NCI-H2107 treated with DMSO at 0.1 percent for 48 hours (cell line): ENCODE measurements at regions not wholly inside any gene's neighbourhood (a gene's known extent, or its start where the extent isn't known, plus 50 kb on each side); places are given as distances from the start of the nearest gene placed in this dataset.
A peak's percentile ranks its signal among the peaks of the same experiment; 100 is the strongest.
"Not testable (repeated sequence)": the region's sequence is repeated elsewhere in the genome, so short reads cannot be mapped to it uniquely, and the experiment has no call there.

Source experiments
- DNase-seq: peaks from one replicate; lab custom pipeline; 2025; ENCODE audit not compliant: unreplicated experiment; lab: John Stamatoyannopoulos, UW

DNA sequence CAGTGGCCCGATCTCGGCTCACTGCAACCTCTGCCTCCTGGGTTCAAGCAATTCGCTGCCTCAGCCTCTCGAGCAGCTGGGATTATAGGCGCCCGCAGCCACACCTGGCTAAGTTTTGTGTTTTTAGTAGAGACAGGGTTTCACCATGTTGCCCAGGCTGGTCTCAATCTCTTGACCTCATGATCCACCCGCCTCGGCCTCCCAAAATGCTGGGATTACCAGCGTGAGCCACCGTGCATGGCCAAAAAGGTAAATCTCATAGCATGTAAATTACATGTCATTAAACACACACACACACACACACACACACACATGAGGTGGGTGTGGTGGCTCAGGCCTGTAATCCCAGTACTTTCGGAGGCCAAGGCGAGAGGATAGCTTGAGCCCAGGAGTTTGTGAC lies 53.7 kb upstream of the SEPTIN5 start:
- DNase-seq: not testable (repeated sequence)

DNA sequence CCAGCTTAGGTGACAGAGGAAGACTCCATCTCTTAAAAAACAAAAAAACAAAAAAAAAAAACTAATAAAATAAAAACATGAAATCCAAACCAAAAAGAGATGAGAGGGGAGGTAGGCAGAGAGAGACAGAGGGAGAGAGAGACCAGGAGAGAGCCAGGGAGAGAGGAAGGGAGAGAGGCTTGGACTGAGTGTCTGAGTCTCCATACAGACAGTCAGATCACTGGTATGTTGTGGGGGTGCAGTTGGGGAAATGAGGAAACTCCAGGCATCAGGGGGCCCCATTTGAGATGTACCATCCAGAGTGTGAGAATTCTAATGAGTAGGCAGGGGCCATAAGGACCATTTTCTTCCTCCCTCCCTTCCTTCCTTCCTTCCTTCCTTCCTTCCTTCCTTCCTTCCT lies 53.1 kb upstream of the SEPTIN5 start:
- DNase-seq: no peak

DNA sequence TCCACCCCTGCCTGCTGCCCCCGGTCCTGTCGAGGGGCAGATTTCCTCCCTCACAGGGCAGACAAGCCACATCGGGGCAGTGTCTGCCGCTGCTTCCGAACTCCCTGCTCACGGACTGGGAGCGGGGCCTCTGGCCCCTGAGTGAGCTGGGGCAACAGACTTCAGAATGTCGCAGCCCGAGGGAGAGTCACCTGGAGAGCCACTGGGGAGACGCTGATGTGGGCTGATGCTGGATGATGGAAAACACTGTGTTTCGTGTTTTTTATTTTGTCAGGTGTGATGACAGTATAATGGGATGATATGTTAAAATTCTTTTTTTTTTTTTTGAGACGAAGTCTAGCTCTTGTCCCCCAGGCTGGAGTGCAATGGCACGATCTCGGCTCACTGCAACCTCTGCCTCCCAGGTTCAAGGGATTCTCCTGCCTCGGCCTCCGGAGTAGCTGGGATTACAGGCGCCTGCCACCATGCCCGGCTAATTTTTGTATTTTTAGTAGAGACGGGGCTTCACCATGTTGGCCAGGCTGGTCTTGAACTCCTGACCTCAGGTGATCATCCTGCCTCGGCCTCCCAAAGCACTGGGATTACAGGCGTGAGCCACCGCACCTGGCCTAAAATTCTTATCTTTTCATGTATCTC lies 52.1 kb upstream of the SEPTIN5 start:
- not testable (repeated sequence) for DNase-seq

DNA sequence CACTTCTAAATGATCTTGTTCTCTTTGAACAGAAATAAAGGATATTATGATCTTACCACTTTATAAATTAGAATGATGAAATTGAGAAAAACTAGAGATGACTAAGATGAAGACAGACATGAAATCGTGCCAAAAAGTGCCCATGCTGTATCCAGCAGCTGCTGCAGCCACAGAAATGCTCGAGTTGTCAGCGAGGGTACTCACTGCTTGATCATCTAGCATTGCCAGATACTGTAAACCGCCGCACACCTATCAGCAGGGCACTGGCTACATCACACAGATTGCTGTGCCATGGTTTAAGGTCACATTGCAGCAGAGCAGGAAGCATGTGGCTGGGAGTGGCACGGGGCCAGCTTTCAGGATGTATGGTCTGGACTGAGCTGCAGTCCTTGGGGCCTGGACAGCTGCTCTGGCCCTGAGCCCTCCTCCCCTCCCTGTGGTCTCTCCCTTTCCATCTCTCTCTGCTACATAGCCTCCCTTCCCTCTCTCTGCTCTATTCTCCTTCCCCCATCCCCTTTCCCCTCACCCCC lies 51.0 kb upstream of the SEPTIN5 start:
- DNase-seq: peak; percentile 39

DNA sequence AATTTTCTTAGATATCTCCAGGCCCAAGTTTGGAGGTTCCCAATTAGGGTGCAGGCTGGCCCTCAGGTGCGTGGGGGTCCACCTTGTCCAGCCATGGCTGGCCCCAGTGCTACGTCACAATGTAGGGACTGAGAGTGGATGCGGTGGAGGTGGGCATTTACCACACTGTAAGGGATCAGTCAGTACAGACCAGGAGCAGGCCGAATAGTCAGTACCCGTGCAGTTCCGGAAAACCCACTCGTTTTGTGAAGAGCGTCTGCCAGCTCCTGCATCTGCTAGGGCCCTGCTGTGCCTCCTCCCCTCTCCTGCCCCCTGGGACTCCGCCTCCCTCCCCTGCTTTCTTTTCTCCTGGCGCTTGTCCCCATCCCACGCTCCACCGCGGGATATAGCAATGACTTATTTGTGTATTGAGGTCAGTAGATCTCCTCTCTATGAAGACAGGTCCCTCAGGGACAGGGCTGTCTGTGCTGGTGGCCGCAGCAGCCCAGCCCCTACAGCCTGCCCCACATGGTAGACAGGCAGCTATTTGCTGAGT lies 50.4 kb upstream of the SEPTIN5 start:
- DNase-seq: peak; percentile 44

DNA sequence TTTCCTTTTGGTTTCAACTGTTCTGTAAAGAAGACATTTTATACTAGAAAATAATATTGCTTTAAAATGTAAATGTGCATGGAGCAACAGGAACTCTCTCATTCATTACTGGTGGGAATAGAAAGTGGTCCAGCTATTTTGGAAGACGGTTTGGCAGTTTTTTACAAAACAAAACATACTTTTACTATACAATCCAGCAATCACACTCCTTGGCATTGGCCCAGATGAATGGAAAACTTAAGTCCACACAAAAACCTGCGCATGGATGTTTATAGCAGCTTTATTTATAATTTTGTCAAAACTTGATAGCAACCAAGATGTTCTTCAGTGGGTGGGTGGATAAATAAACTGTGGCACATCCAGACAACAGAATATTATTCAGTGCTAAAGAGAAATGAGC lies 49.9 kb upstream of the SEPTIN5 start:
- DNase-seq: no peak
